ENCODE measurements at regions not wholly inside any gene's neighbourhood (a gene's known extent, or its start where the extent isn't known, plus 50 kb on each side); places are given as distances from the start of the nearest gene placed in this dataset.

DNA sequence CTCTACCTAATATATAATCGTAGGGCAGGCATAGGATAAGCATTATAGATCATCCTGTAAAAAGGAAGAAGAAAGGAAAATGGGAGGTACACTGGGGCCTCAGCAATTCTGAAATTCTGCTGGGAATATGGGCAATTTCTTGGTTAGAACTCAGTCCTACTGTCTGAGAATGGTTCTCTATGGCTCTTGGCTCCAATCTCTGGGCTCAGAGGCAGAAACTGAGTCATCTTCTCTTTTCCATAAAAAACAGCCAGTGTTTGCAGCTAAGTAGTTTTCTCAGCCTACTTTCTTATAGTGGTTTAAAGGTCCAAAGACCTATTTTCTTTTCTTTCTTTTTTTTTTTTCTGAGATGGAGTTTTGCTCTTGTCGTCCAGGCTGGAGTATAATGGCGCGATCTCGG is 135.8 kb upstream of the ZBED5 start:
- TF ChIP-seq, protein P1, sequence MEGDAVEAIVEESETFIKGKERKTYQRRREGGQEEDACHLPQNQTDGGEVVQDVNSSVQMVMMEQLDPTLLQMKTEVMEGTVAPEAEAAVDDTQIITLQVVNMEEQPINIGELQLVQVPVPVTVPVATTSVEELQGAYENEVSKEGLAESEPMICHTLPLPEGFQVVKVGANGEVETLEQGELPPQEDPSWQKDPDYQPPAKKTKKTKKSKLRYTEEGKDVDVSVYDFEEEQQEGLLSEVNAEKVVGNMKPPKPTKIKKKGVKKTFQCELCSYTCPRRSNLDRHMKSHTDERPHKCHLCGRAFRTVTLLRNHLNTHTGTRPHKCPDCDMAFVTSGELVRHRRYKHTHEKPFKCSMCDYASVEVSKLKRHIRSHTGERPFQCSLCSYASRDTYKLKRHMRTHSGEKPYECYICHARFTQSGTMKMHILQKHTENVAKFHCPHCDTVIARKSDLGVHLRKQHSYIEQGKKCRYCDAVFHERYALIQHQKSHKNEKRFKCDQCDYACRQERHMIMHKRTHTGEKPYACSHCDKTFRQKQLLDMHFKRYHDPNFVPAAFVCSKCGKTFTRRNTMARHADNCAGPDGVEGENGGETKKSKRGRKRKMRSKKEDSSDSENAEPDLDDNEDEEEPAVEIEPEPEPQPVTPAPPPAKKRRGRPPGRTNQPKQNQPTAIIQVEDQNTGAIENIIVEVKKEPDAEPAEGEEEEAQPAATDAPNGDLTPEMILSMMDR (IDR thresholded peaks at IDR 0.05), result no peak
- no peak for TF ChIP-seq POLR2A (IDR thresholded peaks at IDR 0.05)
